Gastrocnemius medialis (tissue), 4 donors: ENCODE measurements at regions not wholly inside any gene's neighbourhood (a gene's known extent, or its start where the extent isn't known, plus 50 kb on each side); places are given as distances from the start of the nearest gene placed in this dataset.
"Not testable (repeated sequence)": the region's sequence is repeated elsewhere in the genome, so short reads cannot be mapped to it uniquely, and the experiment has no call there.

ENCODE experiments used
- ATAC-seq, 2 donors: fragments of 150-250 bp; one replicate each; pipeline ENCODE4 v1.9.1; 2016
- DNase-seq, 2 donors: peaks; one replicate each; pipeline ENCODE4 v3.0.0-alpha.2; 2019
- H3K27ac ChIP-seq, 4 donors: fragments of 200-600 bp; sonication (generic); 1 replicate in 1 of 4; 2 replicates in 3 of 4; pipeline ENCODE4 v1.5.1; 2016 to 2018; ENCODE audit warnings: mild to moderate bottlenecking in 2 of 4, moderate library complexity in 1 of 4
- H3K27me3 ChIP-seq, 3 donors: fragments of 200-600 bp; sonication (generic) in 2 of 3; 1 replicate in 1 of 3; 2 replicates in 2 of 3; pipeline versions ENCODE4 v1.5.1 to v1.6.0; 2016 to 2019; ENCODE audit warnings: mild to moderate bottlenecking in 1 of 3, moderate library complexity in 1 of 3
- H3K36me3 ChIP-seq, 2 donors: fragments of 200-600 bp; sonication (generic) in 1 of 2; one replicate each; pipeline ENCODE4 v1.5.1; 2017 to 2018
- H3K4me1 ChIP-seq, 2 donors: fragments of 200-600 bp; sonication (generic) in 1 of 2; one replicate each; pipeline ENCODE4 v1.5.1; 2016 to 2017; ENCODE audit warnings: mild to moderate bottlenecking in 2 of 2
- H3K4me3 ChIP-seq, 4 donors: fragments of 200-600 bp; sonication (generic) in 3 of 4; 1 replicate in 1 of 4; 2 replicates in 3 of 4; pipeline ENCODE4 v1.5.1; 2016 to 2019; ENCODE audit warnings: mild to moderate bottlenecking in 2 of 4
- H3K9me3 ChIP-seq, 3 donors: fragments of 200-600 bp; sonication (generic) in 2 of 3; 1 replicate in 1 of 3; 2 replicates in 2 of 3; pipeline ENCODE4 v1.5.1; 2016 to 2019
- POLR2A ChIP-seq, 2 donors: fragments of 450-650 bp; IDR thresholded peaks; one replicate each; pipeline ENCODE4 v1.6.1; 2017; ENCODE audit warnings: antibody characterized with exemption in 2 of 2, mild to moderate bottlenecking in 2 of 2, moderate library complexity in 2 of 2
- in situ Hi-C, 4 donors: fragments of 200-750 bp; cut with MboI; loops; one replicate each; pipeline versions ENCODE4 v1.15.0 to v1.8.0; 2017; ENCODE audit warnings: low sequenced_read_pairs in 4 of 4
- intact Hi-C: fragments of 100-400 bp; cut with DNase I; formaldehyde crosslinking; loops from one replicate; pipeline ENCODE4 v1.15.1; 2023; ENCODE audit warnings: low total_unique reads
- TF ChIP-seq, protein P1 (sequence below), 5 experiments: fragments of 450-650 bp in 3 of 5; fragments of 200-600 bp in 2 of 5; sonication (generic) in 2 of 5; IDR thresholded peaks in 4 of 5; conservative IDR thresholded peaks in 1 of 5; 1 replicate in 4 of 5; 2 replicates in 1 of 5; pipeline ENCODE4 v1.5.1; 2016 to 2019; ENCODE audit warnings: antibody characterized with exemption in 5 of 5, mild to moderate bottlenecking in 3 of 5, moderate library complexity in 3 of 5

DNA sequence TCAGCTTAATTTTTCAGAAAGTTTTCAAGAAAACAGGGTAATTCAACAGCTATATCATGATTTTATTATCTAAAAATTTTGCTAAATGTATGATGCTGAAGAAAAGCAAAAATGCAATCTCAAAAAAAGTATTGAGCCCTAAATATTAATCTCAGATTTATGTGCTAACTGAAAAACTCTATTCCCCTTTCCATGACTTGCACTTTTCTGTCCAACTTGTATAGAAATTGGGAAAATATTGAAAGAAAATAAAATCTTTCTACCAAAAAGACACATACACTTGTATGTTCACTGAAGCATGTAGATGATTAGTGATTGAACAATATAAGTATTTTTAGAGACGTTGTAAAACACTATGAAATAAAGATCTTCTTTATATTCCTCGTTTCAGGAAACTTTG, 368.0 kb upstream of the ATXN7L3B start:
- Histone ChIP-seq H3K27me3 (no peaks in the 10 kb centered on the region), H3K9me3 (no peaks in the 10 kb centered on the region), H3K27ac (no peak overlapping the region), H3K4me1 (no peaks in the 10 kb centered on the region), H3K36me3 (no peaks in the 10 kb centered on the region), H3K4me3 (no peak overlapping the region)
- TF ChIP-seq, protein P1, sequence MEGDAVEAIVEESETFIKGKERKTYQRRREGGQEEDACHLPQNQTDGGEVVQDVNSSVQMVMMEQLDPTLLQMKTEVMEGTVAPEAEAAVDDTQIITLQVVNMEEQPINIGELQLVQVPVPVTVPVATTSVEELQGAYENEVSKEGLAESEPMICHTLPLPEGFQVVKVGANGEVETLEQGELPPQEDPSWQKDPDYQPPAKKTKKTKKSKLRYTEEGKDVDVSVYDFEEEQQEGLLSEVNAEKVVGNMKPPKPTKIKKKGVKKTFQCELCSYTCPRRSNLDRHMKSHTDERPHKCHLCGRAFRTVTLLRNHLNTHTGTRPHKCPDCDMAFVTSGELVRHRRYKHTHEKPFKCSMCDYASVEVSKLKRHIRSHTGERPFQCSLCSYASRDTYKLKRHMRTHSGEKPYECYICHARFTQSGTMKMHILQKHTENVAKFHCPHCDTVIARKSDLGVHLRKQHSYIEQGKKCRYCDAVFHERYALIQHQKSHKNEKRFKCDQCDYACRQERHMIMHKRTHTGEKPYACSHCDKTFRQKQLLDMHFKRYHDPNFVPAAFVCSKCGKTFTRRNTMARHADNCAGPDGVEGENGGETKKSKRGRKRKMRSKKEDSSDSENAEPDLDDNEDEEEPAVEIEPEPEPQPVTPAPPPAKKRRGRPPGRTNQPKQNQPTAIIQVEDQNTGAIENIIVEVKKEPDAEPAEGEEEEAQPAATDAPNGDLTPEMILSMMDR (IDR thresholded peaks at IDR 0.05 in 4 of 5, conservative IDR thresholded peaks at IDR 0.05 in 1 of 5) = no peak
- no peak for TF ChIP-seq POLR2A (IDR thresholded peaks at IDR 0.05)
- no peak for ATAC-seq
- intact Hi-C loops (no loop called here), in situ Hi-C loops (no loop called here)
- DNase-seq = no peak

DNA sequence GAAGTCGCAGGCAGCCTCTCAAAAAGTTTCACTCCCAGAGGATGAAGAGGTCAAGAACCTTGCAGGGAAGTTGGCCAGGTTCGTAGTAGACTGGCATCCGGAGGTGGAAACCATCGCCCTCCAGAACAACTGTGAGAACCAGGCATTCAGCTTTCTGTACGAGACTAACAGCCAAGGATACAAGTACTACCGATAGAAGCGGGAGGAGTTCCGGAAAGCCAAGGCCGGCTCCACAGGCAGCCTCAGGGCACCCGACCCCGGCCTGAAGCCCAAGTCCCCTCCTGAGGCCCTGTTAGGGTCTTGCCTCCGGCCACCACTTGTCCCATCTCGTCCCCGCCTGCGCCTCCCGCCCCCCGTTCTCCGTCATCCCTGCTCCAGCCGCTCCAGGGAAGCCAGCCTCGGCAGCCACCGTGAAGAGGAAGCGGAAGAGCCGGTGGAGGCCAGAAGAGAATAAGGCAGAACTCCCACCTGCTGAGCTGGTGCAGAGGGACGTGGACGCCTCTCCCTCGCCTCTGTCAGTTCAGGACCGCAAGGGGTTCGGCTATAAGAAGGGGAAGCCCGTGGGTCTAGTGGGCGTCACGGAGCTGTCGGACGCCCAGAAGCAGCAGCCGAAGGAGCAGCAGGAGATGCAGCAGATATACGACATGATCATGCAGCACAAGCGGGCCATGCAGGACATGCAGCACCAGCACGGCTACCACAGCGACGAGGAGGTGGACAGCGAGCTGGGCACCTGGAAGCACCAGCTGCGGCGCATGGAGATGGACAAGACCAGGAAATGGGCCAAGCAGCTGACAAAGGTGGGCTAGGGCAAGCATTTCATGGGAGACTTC, 366.8 kb upstream of the ATXN7L3B start:
- Histone ChIP-seq H3K36me3 (no peaks in the 10 kb centered on the region), H3K4me3 (no peak overlapping the region), H3K9me3 (no peaks in the 10 kb centered on the region), H3K27me3 (no peaks in the 10 kb centered on the region), H3K4me1 (no peaks in the 10 kb centered on the region), H3K27ac (no peak overlapping the region)
- in situ Hi-C loops = no loop called here
- no peak for ATAC-seq
- intact Hi-C loops = no loop called here
- DNase-seq = no peak
- TF ChIP-seq POLR2A (IDR thresholded peaks at IDR 0.05) = no peak

GRCh38 chr12:74171478-74171909, 366.1 kb upstream of the ATXN7L3B start:
- in situ Hi-C loops = no loop called here
- no peak for ATAC-seq
- Histone ChIP-seq H3K4me1 (no peaks in the 10 kb centered on the region), H3K27me3 (no peaks in the 10 kb centered on the region), H3K9me3 (no peaks in the 10 kb centered on the region), H3K4me3 (no peak overlapping the region), H3K36me3 (no peaks in the 10 kb centered on the region), H3K27ac (no peak overlapping the region)
- intact Hi-C loops = no loop called here
- no peak for TF ChIP-seq POLR2A (IDR thresholded peaks at IDR 0.05)
- TF ChIP-seq, protein P1 (IDR thresholded peaks at IDR 0.05 in 4 of 5, conservative IDR thresholded peaks at IDR 0.05 in 1 of 5) = no peak
- DNase-seq = no peak

DNA sequence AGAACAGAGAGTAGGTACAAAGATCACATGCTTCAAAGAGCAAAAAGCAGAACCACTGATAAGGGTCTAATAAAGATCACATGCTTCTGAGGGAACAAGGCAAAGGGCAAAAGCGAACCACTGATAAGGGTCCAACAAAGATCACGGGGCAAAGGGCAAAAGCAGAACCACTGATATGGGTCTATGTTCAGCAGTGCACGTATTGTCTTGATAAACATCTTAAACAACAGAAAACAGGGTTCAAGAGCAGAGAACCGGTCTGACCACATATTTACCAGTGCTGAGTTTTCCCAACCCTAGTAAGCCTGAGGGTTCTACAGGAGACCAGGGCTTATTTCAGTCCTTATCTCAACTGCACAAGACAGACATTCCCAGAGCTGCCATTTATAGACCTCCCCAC, 362.7 kb upstream of the ATXN7L3B start:
- intact Hi-C loops = not testable (repeated sequence)

DNA sequence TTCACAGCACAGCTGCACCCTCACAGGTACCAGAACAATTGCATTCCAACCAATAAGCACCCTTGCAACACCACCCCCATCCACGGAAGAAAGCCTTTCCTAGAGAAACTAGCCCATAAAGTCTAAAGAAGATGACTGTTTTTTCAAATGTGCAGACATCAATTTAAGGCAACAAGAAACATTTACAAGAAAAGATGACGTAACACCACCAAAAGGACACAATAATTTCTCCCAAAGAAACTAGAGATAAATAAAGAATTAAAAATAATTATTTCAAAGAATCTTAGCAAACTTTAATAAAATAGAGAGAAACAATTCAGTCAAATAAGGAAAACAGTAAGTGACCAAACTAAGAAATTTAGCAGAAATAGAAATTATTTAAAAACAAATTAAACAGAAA, 352.3 kb upstream of the ATXN7L3B start:
- TF ChIP-seq, protein P1 (IDR thresholded peaks at IDR 0.05 in 4 of 5, conservative IDR thresholded peaks at IDR 0.05 in 1 of 5) = no peak
- TF ChIP-seq POLR2A (IDR thresholded peaks at IDR 0.05) = no peak
- H3K27ac ChIP-seq = no peak overlapping the region
- DNase-seq = no peak
- H3K4me3 ChIP-seq = no peak overlapping the region
- no peak for ATAC-seq
- no peaks in the 10 kb centered on the region for H3K36me3 ChIP-seq
- H3K4me1 ChIP-seq = no peaks in the 10 kb centered on the region
- H3K27me3 ChIP-seq = no peaks in the 10 kb centered on the region
- intact Hi-C loops (no loop called here), in situ Hi-C loops (no loop called here)
- H3K9me3 ChIP-seq = no peaks in the 10 kb centered on the region

More for the DNA sequence above, 362.7 kb upstream of the ATXN7L3B start:
- ATAC-seq, H3K27ac ChIP-seq, H3K4me1 ChIP-seq, H3K27me3 ChIP-seq, H3K9me3 ChIP-seq, H3K4me3 ChIP-seq, in situ Hi-C loops, H3K36me3 ChIP-seq, DNase-seq: not testable (repeated sequence)
